Thyroid gland (tissue), 4 donors: ENCODE measurements at regions not wholly inside any gene's neighbourhood (a gene's known extent, or its start where the extent isn't known, plus 50 kb on each side); places are given as distances from the start of the nearest gene placed in this dataset.

Experiments used
- CTCF ChIP-seq, 6 experiments: fragments of 200-600 bp in 3 of 6; fragments of 450-650 bp in 3 of 6; sonication (generic) in 3 of 6; IDR thresholded peaks; one replicate each; pipeline ENCODE4 v1.5.1; 2016 to 2019; ENCODE audit warnings: antibody characterized with exemption in 6 of 6, mild to moderate bottlenecking in 2 of 6, inconsistent platforms in 1 of 6, moderate library complexity in 1 of 6
- POLR2A ChIP-seq, 2 donors: fragments of 450-650 bp; IDR thresholded peaks; one replicate each; pipeline ENCODE4 v1.6.1; 2017; ENCODE audit warnings: antibody characterized with exemption in 2 of 2, mild to moderate bottlenecking in 2 of 2, moderate library complexity in 1 of 2

- no peak for TF ChIP-seq CTCF (IDR thresholded peaks at IDR 0.05)
- TF ChIP-seq POLR2A (IDR thresholded peaks at IDR 0.05) = no peak
Measured at GRCh38 chr2:17387591-17387990, 130.6 kb downstream of the RAD51AP2 start.
